Mesenchymal stem cell (in vitro differentiated cells and primary cell): ENCODE measurements at regions not wholly inside any gene's neighbourhood (a gene's known extent, or its start where the extent isn't known, plus 50 kb on each side); places are given as distances from the start of the nearest gene placed in this dataset.

Experiments
- DNase-seq: peaks from one replicate; pipeline ENCODE4 v3.0.0-alpha.2; 2013
- H2AFZ ChIP-seq: one replicate; pipeline ENCODE4 v1.6.1; 2013; ENCODE audit warnings: low read depth, mild to moderate bottlenecking, control low read depth, inconsistent platforms, low read length, moderate library complexity
- H2AK5ac ChIP-seq: 2 replicates; pipeline ENCODE4 v1.6.1; 2013; ENCODE audit warnings: low read length, moderate library complexity, mild to moderate bottlenecking, inconsistent platforms; ENCODE audit not compliant: severe bottlenecking
- H2BK120ac ChIP-seq: one replicate; pipeline ENCODE4 v1.6.1; 2013; ENCODE audit warnings: low read depth, mild to moderate bottlenecking, inconsistent platforms, low read length, moderate library complexity
- H2BK12ac ChIP-seq, 2 experiments: one replicate each; pipeline ENCODE4 v1.6.1; 2013; ENCODE audit warnings: inconsistent platforms in 2 of 2, low read length in 2 of 2, mild to moderate bottlenecking in 2 of 2, moderate library complexity in 2 of 2, control low read depth in 1 of 2
- H2BK15ac ChIP-seq: one replicate; pipeline ENCODE4 v1.6.1; 2013; ENCODE audit warnings: mild to moderate bottlenecking, low read depth, inconsistent platforms; ENCODE audit not compliant: poor library complexity, severe bottlenecking
- H2BK5ac ChIP-seq: 2 replicates; pipeline ENCODE4 v1.6.1; 2013; ENCODE audit warnings: low read depth, mild to moderate bottlenecking, low read length, control low read depth, inconsistent platforms; ENCODE audit not compliant: poor library complexity, severe bottlenecking
- H3K14ac ChIP-seq, 2 experiments: one replicate each; pipeline ENCODE4 v1.6.1; 2013; ENCODE audit warnings: inconsistent platforms in 2 of 2, low read length in 2 of 2, control low read depth in 1 of 2, mild to moderate bottlenecking in 1 of 2, moderate library complexity in 1 of 2
- H3K18ac ChIP-seq, 2 experiments: one replicate each; pipeline ENCODE4 v1.6.1; 2013; ENCODE audit warnings: inconsistent platforms in 2 of 2, low read length in 2 of 2, control low read depth in 1 of 2, low read depth in 1 of 2, mild to moderate bottlenecking in 1 of 2
- H3K23ac ChIP-seq, 2 experiments: one replicate each; pipeline ENCODE4 v1.6.1; 2013; ENCODE audit warnings: inconsistent platforms in 2 of 2, low read length in 2 of 2, mild to moderate bottlenecking in 2 of 2, moderate library complexity in 2 of 2, control low read depth in 1 of 2
- H3K27ac ChIP-seq: 2 replicates; pipeline ENCODE4 v1.5.1; 2013; ENCODE audit warnings: mild to moderate bottlenecking, moderate library complexity, low read length, control low read depth, inconsistent platforms; ENCODE audit not compliant: poor library complexity, severe bottlenecking
- H3K27me3 ChIP-seq, 2 experiments: 2 replicates each; pipeline versions ENCODE4 v1.6.1 to v1.7.0; 2013; ENCODE audit warnings: low read length in 2 of 2, mild to moderate bottlenecking in 2 of 2, moderate library complexity in 2 of 2, control low read depth in 1 of 2, inconsistent platforms in 1 of 2; ENCODE audit not compliant: control insufficient read depth in 1 of 2, insufficient read depth in 1 of 2
- H3K36me3 ChIP-seq, 2 experiments: 2 replicates each; pipeline versions ENCODE4 v1.6.1 to v1.7.0; 2013; ENCODE audit warnings: low read length in 2 of 2, control low read depth in 1 of 2, inconsistent platforms in 1 of 2, low read depth in 1 of 2, mild to moderate bottlenecking in 1 of 2; ENCODE audit not compliant: insufficient read depth in 2 of 2, control insufficient read depth in 1 of 2
- H3K4ac ChIP-seq, 2 experiments: one replicate each; pipeline ENCODE4 v1.6.1; 2013; ENCODE audit warnings: inconsistent platforms in 2 of 2, low read length in 2 of 2, mild to moderate bottlenecking in 2 of 2, moderate library complexity in 2 of 2, control low read depth in 1 of 2, low read depth in 1 of 2
- H3K4me1 ChIP-seq: 2 replicates; pipeline ENCODE4 v1.6.1; 2013; ENCODE audit warnings: low read depth, low read length, control low read depth; ENCODE audit not compliant: control insufficient read depth, insufficient read depth
- H3K4me2 ChIP-seq: 2 replicates; pipeline ENCODE4 v1.6.1; 2013; ENCODE audit warnings: low read length, mild to moderate bottlenecking, inconsistent platforms; ENCODE audit not compliant: poor library complexity, severe bottlenecking
- H3K4me3 ChIP-seq, 2 experiments: 2 replicates each; pipeline versions ENCODE4 v1.5.1 to v1.7.0; 2013; ENCODE audit warnings: low read length in 2 of 2, mild to moderate bottlenecking in 2 of 2, control low read depth in 1 of 2, low read depth in 1 of 2; ENCODE audit not compliant: insufficient read depth in 1 of 2
- H3K79me1 ChIP-seq: replicated peaks from 2 replicates; pipeline ENCODE4 v1.6.1; 2013; ENCODE audit warnings: mild to moderate bottlenecking, control low read depth, low read length, inconsistent platforms; ENCODE audit not compliant: poor library complexity, severe bottlenecking
- H3K9ac ChIP-seq: 2 replicates; pipeline ENCODE4 v1.7.0; 2013; ENCODE audit warnings: mild to moderate bottlenecking, low read length, moderate library complexity
- H3K9me3 ChIP-seq: 2 replicates; pipeline ENCODE4 v1.7.0; 2013; ENCODE audit warnings: mild to moderate bottlenecking, low read length; ENCODE audit not compliant: control insufficient read depth
- H4K8ac ChIP-seq: one replicate; pipeline ENCODE4 v1.6.1; 2013; ENCODE audit warnings: inconsistent platforms, mild to moderate bottlenecking, low read length, moderate library complexity
- H4K91ac ChIP-seq: one replicate; pipeline ENCODE4 v1.6.1; 2013; ENCODE audit warnings: mild to moderate bottlenecking, low read length, inconsistent platforms
- WGBS: methylation state at CpG from one replicate; pipeline ENCODE4 v1.1.7; 2013; ENCODE audit warnings: mixed read lengths; 5-methylcytosine and 5-hydroxymethylcytosine counted together

DNA sequence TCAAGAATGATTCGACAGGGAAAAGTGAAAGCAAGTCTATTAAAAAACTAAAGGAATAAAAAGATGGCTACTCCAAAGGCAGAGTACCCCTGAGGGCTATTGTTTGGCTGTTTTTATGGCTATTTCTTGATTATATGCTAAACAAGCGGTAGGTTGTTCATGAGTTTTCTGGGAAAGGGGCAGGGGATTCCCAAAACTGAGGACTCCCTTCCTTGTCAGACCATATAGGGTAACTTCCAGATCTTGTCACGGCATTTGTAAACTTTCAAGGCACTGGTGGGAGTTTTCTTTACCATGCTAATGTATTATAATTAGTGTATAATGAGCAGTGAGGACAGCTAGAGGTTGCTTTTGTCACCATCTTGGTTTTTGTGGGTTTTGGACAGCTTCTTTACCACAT is 474.9 kb upstream of the MC4R start:
- peaks cover 7% of the 10 kb centered on the region for H3K9me3 ChIP-seq
- no peaks in the 10 kb centered on the region for H3K79me1 ChIP-seq
- H3K27ac ChIP-seq: no peak overlapping the region
- no peak overlapping the region for H2AK5ac ChIP-seq
- H3K4me1 ChIP-seq: no peaks in the 10 kb centered on the region
- H3K4me2 ChIP-seq: no peak overlapping the region
- no peak overlapping the region for H2BK120ac ChIP-seq
- no peak overlapping the region for H3K14ac ChIP-seq
- no peak overlapping the region for H4K8ac ChIP-seq
- WGBS: 77% methylated on average over 3 of the region's 3 CpGs
- DNase-seq: no peak
- H3K23ac ChIP-seq: no peak overlapping the region
- H2BK5ac ChIP-seq: no peak overlapping the region
- H4K91ac ChIP-seq: no peak overlapping the region
- peak overlapping the region in 1 of 2 experiments; percentile 44 for H3K4me3 ChIP-seq
- H3K18ac ChIP-seq: no peak overlapping the region
- no peak overlapping the region for H2BK12ac ChIP-seq
- no peaks in the 10 kb centered on the region for H3K27me3 ChIP-seq
- no peak overlapping the region for H3K4ac ChIP-seq
- no peaks in the 10 kb centered on the region for H3K36me3 ChIP-seq
- no peak overlapping the region for H2BK15ac ChIP-seq
- no peak overlapping the region for H2AFZ ChIP-seq
- H3K9ac ChIP-seq: no peak overlapping the region

DNA sequence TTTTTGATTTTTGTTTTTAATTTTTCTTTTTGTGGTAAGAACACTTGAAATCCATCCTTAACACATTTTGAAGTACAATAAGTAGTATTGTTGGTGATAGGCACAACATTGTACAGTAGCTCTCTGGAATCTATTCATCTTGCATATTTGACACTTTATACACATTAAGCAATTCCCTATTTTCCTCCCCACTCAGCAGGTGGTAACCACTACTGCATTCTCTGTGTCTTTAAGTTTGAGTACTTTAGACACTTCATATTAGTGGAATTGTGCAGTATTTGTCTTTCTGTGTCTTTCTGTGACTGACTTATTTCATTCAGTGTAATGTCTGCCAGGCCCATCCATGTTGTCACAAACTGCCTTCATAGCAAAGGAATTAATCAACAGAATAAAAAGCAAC is 471.7 kb upstream of the CDH20 start:
- H2BK5ac ChIP-seq: no peak overlapping the region
- no peak overlapping the region for H3K23ac ChIP-seq
- H2BK12ac ChIP-seq: no peak overlapping the region
- no peak overlapping the region for H4K91ac ChIP-seq
- no peak overlapping the region for H3K14ac ChIP-seq
- H3K4me3 ChIP-seq: no peak overlapping the region
- no peak overlapping the region for H2AFZ ChIP-seq
- no peaks in the 10 kb centered on the region for H3K79me1 ChIP-seq
- no peak overlapping the region for H3K9ac ChIP-seq
- H3K36me3 ChIP-seq: no peaks in the 10 kb centered on the region
- H3K4ac ChIP-seq: no peak overlapping the region
- H3K4me1 ChIP-seq: no peaks in the 10 kb centered on the region
- H2BK120ac ChIP-seq: no peak overlapping the region
- DNase-seq: no peak
- H2BK15ac ChIP-seq: no peak overlapping the region
- H2AK5ac ChIP-seq: no peak overlapping the region
- no peak overlapping the region for H4K8ac ChIP-seq
- no peak overlapping the region for H3K18ac ChIP-seq
- H3K27ac ChIP-seq: no peak overlapping the region
- no peaks in the 10 kb centered on the region for H3K9me3 ChIP-seq
- H3K4me2 ChIP-seq: no peak overlapping the region
- H3K27me3 ChIP-seq: no peaks in the 10 kb centered on the region

GRCh38 chr18:60862988-60863387 is 470.2 kb upstream of the CDH20 start:
- H3K4me3 ChIP-seq: no peak overlapping the region
- no peak overlapping the region for H2BK5ac ChIP-seq
- no peaks in the 10 kb centered on the region for H3K27me3 ChIP-seq
- 93% methylated on average over 3 of the region's 3 CpGs for WGBS
- no peak overlapping the region for H3K27ac ChIP-seq
- no peak overlapping the region for H2BK12ac ChIP-seq
- H2BK120ac ChIP-seq: no peak overlapping the region
- H3K14ac ChIP-seq: no peak overlapping the region
- no peak overlapping the region for H4K8ac ChIP-seq
- H4K91ac ChIP-seq: no peak overlapping the region
- no peak overlapping the region for H3K9ac ChIP-seq
- H2BK15ac ChIP-seq: no peak overlapping the region
- H2AK5ac ChIP-seq: no peak overlapping the region
- no peak overlapping the region for H2AFZ ChIP-seq
- H3K4me2 ChIP-seq: no peak overlapping the region
- H3K18ac ChIP-seq: no peak overlapping the region
- H3K9me3 ChIP-seq: no peaks in the 10 kb centered on the region
- H3K4ac ChIP-seq: no peak overlapping the region
- H3K36me3 ChIP-seq: no peaks in the 10 kb centered on the region
- H3K23ac ChIP-seq: no peak overlapping the region
- no peaks in the 10 kb centered on the region for H3K4me1 ChIP-seq
- no peaks in the 10 kb centered on the region for H3K79me1 ChIP-seq
- no peak for DNase-seq

DNA sequence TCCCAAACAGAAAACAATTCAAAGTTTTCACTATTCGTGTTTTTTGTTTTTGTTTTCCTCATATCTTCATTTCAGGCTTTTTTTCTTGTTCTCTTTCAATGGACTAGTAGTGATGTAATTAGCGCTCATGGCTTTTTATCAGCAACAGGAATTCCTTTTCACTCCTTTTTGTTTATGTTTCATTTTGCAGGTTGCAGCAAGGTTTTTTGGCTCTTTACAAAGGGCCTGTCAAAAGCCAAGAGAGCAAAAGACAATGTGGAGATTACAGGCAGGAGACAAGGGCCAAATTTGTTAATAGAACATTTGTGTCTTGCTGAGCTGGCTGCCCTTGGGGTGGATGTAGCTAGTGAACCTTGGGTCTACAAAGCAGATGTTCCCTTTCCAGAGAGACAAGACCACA is 467.4 kb upstream of the CDH20 start:
- H3K4me3 ChIP-seq: no peak overlapping the region
- H2BK120ac ChIP-seq: no peak overlapping the region
- H4K8ac ChIP-seq: no peak overlapping the region
- no peak overlapping the region for H2AK5ac ChIP-seq
- H3K9me3 ChIP-seq: no peaks in the 10 kb centered on the region
- no peak overlapping the region for H3K14ac ChIP-seq
- H2AFZ ChIP-seq: no peak overlapping the region
- no peak overlapping the region for H2BK5ac ChIP-seq
- H3K4me2 ChIP-seq: no peak overlapping the region
- WGBS: no CpG with 5 or more reads among the region's 2 CpGs
- no peak overlapping the region for H3K4ac ChIP-seq
- no peak overlapping the region for H3K23ac ChIP-seq
- no peak overlapping the region for H3K18ac ChIP-seq
- no peaks in the 10 kb centered on the region for H3K36me3 ChIP-seq
- H3K4me1 ChIP-seq: no peaks in the 10 kb centered on the region
- H3K27me3 ChIP-seq: no peaks in the 10 kb centered on the region
- H2BK12ac ChIP-seq: no peak overlapping the region
- H3K27ac ChIP-seq: no peak overlapping the region
- no peaks in the 10 kb centered on the region for H3K79me1 ChIP-seq
- no peak overlapping the region for H3K9ac ChIP-seq
- DNase-seq: no peak
- H2BK15ac ChIP-seq: no peak overlapping the region
- H4K91ac ChIP-seq: no peak overlapping the region
